Activated CD8-positive, alpha-beta memory T cell treated with anti-CD3 and anti-CD28 coated beads, Interleukin-2, amount 50 U/mL, for 48 hours (primary cell): ENCODE measurements at regions not wholly inside any gene's neighbourhood (a gene's known extent, or its start where the extent isn't known, plus 50 kb on each side); places are given as distances from the start of the nearest gene placed in this dataset.

ENCODE experiments used
- DNase-seq: peaks from one replicate; pipeline ENCODE4 v3.0.0-alpha.2; 2020

DNA sequence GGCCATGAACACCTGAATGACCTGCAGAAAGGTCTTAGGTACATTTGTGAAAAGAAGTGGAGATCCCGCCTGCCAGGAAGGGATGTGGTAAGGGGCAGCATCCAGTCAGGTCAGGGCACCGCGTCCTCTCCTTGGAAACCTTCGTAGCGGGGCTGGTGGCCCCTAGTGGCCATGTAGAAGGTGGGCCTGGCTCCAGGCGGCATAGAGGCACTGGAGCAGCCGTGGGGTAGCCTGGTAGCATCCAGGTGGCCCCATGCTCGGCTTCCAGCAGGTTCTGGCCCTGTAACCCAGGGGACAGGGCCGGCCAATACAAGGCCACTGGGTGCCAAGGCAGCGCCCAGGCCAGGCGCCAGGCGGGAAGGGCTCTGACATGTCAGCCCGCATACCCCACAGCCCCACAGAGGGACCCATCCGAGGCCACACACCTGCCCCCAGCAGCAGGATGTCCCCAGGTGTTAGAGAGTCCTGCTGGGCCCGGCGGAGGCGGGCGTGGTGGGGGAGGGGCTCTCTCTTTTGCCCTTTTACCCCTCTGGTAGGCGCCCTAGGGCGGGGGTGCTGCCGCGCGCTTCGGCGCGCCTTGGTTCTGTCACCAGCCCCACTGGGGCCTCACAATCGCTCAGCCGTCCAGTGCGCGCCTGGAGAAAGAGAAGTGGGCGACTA is 58.3 kb upstream of the SPATA31E1 start:
- DNase-seq = no peak

DNA sequence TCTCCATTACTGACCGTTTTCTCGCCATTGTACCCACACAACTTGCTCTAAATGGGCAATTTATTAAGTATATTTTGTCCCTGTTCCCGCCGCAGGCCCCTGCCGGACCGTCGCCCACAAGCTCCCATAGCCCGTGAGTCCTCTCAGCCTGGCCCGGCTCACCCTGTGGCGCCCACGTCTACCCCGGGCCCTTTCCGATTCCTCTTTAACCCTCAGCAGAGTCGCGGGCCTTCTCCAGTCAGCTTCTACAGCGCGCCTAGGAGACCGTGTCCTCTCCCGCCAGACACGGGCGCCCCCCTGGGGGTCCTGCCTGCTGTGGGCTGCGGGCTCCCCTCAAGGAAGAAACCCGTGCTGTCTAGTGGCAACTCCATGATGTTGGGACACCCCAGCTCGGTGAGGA is 57.8 kb upstream of the SPATA31E1 start:
- DNase-seq = no peak

DNA sequence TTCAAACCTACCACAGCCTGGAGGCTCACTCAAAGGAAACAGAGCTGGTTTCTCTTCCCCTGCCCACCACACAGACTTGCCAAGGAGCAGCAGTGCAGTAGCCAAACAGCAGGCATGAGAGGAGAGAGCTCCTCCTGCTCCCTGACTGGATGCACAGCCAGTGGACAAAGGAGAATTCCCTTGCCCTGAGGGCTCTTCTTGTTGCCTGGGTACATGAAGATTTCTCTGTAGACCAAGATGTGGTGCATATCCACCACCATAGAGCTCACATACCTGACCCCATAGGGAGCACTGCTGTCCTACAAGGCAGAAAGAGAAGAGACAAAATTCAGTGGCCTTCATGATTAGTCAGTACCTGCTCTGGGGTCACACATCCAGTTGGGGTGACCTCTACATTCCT is 56.3 kb upstream of the SPATA31E1 start:
- no peak for DNase-seq

DNA sequence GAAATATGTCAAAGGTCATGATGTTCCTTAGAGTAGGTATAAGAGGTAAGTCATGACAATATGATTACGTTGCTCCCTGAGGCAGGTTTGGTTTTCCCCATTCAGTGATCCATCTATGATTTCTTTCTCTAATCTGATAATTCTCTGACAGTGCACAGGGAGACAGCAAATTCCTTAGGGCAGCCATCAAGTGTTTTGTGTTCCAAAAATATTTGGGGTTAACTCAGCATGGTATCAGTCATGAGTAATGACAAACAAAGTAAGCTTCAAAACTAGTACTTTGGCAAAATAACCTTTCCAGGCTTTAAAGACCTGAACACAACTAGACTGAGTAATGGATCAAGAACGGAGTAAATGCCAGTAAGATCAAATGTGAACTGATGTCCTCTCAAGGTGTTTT is 55.3 kb upstream of the SPATA31E1 start:
- DNase-seq = no peak

DNA sequence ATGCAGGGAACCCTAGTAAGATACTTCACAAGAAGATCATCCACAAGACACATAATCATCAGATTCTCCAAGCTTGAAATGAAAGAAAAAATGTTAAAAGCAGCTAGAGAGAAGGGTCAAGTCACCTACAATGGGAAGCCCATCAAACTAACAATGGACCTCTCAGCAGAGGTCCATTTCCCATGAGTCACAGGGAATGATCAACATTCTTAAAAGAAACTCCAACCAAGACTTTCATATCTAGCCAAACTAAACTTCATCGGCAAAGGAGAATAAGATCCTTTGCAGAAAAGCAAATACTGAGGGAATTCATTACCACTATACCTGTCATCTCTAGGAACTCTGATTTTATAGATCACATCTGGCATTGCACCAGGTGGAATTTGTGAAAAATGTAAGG is 52.9 kb upstream of the SPATA31E1 start:
- DNase-seq = no peak

DNA sequence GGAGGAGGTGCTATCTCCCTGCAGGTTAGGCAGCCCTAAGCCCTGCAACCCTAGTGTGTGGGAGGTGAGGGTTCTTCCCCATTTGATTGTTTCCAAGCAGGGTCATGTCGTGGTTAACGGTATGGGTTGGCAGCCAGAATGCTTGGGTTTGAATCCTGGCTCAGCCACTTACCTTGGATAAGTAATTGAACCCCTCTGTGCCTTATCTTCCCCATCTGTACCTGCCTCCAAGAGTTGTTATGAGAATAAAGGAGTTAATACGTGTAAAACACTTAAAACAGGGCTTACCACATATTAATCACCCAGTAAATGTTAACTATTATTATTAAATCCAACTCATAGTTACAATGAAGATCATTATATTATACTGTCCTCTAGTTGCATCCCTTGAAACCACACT is 52.2 kb upstream of the SPATA31E1 start:
- no peak for DNase-seq

DNA sequence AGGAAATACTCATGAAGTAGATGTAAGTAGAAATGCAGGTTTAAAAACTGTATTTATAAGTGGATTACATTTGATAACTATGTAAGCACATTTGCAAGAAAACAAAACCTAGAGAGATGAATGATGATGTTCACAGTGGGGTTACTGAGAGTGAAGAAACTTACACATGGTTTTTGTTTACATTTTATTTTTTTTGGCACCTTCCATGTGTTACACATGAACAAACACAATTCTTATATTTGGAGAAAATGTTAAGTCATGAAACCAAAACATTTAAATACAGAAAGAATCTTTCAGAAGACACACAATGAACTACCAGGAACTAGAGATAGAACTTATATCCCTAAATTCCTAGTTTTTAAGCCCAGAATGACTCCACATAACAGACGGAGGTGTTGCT is 51.5 kb upstream of the SPATA31E1 start:
- no peak for DNase-seq
